GM10248 (cell line): ENCODE measurements at regions not wholly inside any gene's neighbourhood (a gene's known extent, or its start where the extent isn't known, plus 50 kb on each side); places are given as distances from the start of the nearest gene placed in this dataset.

ENCODE experiments used
- CTCF ChIA-PET: fragments of 300-600 bp; sonication (Branson Sonifier 250); formaldehyde crosslinking; extraction: SDS; loops from one replicate; lab custom pipeline; 2021; ENCODE audit warnings: antibody characterized with exemption; lab: Yijun Ruan, JAX
- POLR2A ChIA-PET: fragments of 350-650 bp; sonication (Branson Sonifier 250); formaldehyde crosslinking; extraction: SDS; loops from one replicate; lab custom pipeline; 2020; ENCODE audit warnings: antibody characterized with exemption; lab: Yijun Ruan, JAX
- DNase-seq: peaks from one replicate; pipeline ENCODE4 v3.0.0; 2012; ENCODE audit errors: extremely low spot score
- TF ChIP-seq, protein P1 (sequence below): IDR thresholded peaks from 2 replicates; pipeline ENCODE4 v1.5.1; 2012; ENCODE audit warnings: mild to moderate bottlenecking, low read depth; ENCODE audit errors: extremely low read depth, missing control alignments, control extremely low read depth

DNA sequence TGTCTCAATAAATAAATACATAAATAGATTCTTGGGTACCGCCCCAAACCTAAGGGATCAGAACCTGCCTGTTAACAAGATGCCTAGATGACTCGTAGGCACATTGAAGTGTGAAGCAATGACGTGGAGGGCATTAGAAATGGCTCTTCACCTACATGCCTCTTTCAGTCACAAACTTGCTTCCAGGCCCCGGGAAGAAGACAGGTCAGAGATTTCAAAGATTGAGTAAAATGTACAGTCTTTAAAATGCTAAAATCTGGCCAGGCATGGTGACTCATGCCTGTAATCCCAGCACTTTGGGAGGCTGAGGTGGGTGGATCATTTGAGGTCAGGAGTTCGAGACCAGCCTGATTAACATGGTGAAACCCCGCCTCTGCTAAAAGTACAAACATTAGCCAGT is 480.8 kb upstream of the JARID2 start:
- CTCF ChIA-PET: no interaction called here
- POLR2A ChIA-PET: no interaction called here
- DNase-seq: no peak
- TF ChIP-seq, protein P1, sequence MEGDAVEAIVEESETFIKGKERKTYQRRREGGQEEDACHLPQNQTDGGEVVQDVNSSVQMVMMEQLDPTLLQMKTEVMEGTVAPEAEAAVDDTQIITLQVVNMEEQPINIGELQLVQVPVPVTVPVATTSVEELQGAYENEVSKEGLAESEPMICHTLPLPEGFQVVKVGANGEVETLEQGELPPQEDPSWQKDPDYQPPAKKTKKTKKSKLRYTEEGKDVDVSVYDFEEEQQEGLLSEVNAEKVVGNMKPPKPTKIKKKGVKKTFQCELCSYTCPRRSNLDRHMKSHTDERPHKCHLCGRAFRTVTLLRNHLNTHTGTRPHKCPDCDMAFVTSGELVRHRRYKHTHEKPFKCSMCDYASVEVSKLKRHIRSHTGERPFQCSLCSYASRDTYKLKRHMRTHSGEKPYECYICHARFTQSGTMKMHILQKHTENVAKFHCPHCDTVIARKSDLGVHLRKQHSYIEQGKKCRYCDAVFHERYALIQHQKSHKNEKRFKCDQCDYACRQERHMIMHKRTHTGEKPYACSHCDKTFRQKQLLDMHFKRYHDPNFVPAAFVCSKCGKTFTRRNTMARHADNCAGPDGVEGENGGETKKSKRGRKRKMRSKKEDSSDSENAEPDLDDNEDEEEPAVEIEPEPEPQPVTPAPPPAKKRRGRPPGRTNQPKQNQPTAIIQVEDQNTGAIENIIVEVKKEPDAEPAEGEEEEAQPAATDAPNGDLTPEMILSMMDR: no peak

DNA sequence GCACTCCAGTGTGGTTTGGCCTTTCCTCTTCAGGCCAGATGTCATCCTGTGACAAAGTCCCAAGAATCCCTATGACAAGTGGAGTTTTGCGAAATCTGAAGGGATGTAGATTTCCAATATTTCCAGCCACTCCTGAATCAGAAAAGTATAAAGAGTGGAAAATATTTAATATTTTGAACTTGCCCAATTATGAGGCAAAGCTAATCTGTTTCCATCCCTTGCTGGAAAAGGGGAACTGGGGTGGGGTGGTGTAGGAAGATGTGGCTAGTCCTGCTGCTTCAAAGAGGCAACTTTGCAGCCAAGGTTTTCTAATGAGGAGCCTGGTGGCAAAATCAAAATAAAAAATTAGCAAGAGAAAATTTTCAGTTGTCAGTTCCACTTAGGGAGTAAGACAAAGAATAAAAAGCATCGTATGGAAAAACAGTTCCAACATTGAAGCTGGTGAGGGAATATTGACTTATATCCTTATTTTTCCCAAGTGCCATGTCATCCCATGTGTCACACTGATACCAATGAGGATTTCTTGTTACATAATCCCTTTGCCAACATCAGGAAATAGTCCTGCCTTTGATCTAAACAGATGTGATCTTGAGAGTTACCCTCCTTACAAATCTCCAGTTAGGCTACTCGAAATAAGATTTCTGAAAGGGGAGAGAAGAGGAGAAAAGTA is 480.0 kb upstream of the JARID2 start:
- ChIA-PET POLR2A (no interaction called here), CTCF (no interaction called here)
- TF ChIP-seq, protein P1: no peak
- no peak for DNase-seq

DNA sequence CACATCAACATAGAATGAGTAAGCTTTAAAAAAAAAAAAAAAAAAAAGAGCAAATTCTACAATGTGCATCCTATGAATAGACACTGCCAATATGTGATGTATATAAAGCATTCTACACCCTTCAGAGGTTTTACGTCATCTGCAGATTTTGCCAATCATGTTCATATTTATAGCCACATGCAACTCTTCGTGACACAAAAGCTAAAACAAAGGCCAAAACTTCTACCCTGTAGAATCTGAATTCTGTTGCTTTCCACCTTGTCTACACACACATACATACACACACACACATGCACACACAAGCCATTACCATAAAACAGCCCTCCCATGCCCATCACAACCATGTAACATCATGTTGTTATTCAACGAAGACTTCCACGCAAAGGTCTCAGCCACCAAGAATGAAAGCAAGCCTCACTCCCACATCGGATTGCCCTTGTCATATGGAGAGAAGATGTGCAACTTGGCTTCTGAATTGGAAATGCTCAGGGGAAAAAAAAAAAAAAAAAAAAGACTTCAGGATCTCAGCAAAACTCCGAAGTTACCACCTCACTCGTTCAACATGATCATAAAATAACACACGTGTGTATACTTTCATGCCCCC is 479.4 kb upstream of the JARID2 start:
- CTCF ChIA-PET: no interaction called here
- TF ChIP-seq, protein P1: no peak
- POLR2A ChIA-PET: no interaction called here
- DNase-seq: no peak

DNA sequence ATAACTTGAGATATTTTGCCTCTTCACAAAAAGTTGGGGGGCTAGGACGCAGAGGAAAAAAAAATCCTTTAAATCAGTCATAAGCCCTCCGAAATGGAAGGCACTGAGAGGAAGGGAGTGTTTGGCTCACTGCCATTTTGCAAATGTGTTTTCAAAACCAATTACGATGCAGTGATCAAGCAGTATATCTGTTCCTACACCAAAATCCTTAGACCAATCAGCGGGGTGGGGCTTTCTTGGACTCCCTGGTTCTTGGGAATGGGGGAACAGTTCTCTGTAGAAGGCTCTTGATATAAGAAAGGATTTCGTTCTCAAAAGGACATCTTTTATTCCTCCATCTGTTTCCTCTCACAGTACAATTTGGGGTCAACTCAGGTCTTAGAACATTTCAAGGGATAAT is 478.6 kb upstream of the JARID2 start:
- CTCF ChIA-PET: no interaction called here
- TF ChIP-seq, protein P1: no peak
- DNase-seq: no peak
- POLR2A ChIA-PET: no interaction called here

DNA sequence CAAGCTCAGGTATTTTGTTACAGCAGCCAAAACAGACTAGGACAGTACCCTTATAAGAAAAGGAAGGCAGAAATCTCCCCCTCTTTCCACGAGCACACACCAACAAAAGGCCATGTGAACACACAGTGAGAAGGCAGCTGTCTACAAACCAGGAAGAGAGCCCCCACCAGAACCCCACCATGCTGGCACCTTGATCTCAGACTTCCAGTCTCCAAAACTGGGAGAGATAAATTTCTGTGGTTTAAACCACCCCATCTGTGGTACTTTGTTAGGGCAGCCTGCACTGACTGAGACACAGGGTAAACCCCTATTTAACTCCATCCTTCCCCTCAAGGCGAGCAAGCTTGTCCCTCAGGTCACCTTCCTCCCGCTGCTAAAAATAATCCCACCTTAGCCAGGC is 475.8 kb upstream of the JARID2 start:
- DNase-seq: no peak
- ChIA-PET POLR2A (no interaction called here), CTCF (interaction anchor here (0.8 to 0.9 kb wide), 2 partner anchors 13 to 16 kb away, joined by 3 read pairs; no protein-coding TSS in a partner anchor)
- TF ChIP-seq, protein P1: no peak

DNA sequence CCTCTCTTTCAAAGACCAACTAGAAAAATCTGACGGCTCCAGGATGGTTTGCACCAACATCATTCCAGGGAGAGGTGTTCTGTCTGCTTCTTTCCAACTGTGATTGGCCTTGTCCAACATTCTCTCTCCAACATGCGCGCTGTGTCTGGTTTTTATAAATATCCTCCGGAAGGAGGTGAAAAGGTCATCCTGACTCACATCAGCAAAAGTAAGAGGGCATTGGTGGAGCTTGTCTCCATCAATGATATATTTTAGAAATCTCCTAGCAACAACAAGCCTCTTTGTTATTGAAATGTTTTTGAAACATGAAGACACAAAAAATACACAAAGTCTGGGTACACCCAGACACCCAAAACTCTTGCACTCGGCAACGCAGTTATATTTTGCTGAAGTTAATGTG is 475.3 kb upstream of the JARID2 start:
- TF ChIP-seq, protein P1: no peak
- DNase-seq: no peak
- ChIA-PET POLR2A (no interaction called here), CTCF (interaction anchor here (0.8 to 0.9 kb wide), 2 partner anchors 13 to 16 kb away, joined by 3 read pairs; no protein-coding TSS in a partner anchor)

DNA sequence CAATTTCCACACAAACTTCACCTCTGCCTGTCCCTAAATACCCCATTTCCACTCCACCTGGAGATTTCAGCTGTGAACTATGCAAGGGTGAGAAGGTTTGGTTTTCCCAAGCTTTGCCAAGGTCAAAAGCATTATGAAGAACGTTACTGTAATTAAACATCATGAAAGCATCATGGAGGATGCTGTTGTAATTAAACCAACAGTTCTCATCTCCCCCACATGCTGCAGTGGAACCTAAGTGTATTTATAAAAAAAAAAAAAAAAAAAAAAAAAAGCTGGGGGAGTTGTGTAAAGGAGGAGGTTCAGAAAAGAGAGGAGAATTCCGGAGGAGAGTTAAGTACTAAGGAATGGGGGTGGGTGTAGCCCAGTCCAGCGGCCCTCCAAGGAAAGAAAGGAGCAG is 474.9 kb upstream of the JARID2 start:
- ChIA-PET POLR2A (no interaction called here), CTCF (no interaction called here)
- DNase-seq: no peak
- TF ChIP-seq, protein P1: no peak
